ENCODE measurements at regions not wholly inside any gene's neighbourhood (a gene's known extent, or its start where the extent isn't known, plus 50 kb on each side); places are given as distances from the start of the nearest gene placed in this dataset.

GRCh38 chr9:29875547-29875946 lies 2302.3 kb upstream of the C9orf72 start:
- intact Hi-C loops (cut with DNase I): no loop called here

GRCh38 chr9:29882767-29883166 lies 2309.5 kb upstream of the C9orf72 start:
- DNase-seq (ENCODE audit: low spot score): no peak
- intact Hi-C loops (cut with DNase I): no loop called here

More at GRCh38 chr9:29875547-29875946, 2302.3 kb upstream of the C9orf72 start:
- no peak for DNase-seq (ENCODE audit: low spot score)

- intact Hi-C loops (cut with DNase I): no loop called here
- DNase-seq (ENCODE audit: low spot score): no peak
These were observed 2332.8 kb upstream of the C9orf72 start for GRCh38 chr9:29906065-29906464.

GRCh38 chr9:29928072-29928471 lies 2354.8 kb upstream of the C9orf72 start:
- intact Hi-C loops (cut with DNase I): no loop called here
- no peak for DNase-seq (ENCODE audit: low spot score)

GRCh38 chr9:29939559-29939958 lies 2366.3 kb upstream of the C9orf72 start:
- intact Hi-C loops (cut with DNase I): no loop called here
- no peak for DNase-seq (ENCODE audit: low spot score)

- no peak for DNase-seq (ENCODE audit: low spot score)
- intact Hi-C loops (cut with DNase I): no loop called here
These were observed 2371.7 kb upstream of the C9orf72 start for GRCh38 chr9:29945012-29945411.

GRCh38 chr9:29958469-29958868 lies 2385.2 kb upstream of the C9orf72 start:
- no peak for DNase-seq (ENCODE audit: low spot score)
- intact Hi-C loops (cut with DNase I): no loop called here

GRCh38 chr9:29965834-29966233 lies 2392.6 kb upstream of the C9orf72 start:
- no peak for DNase-seq (ENCODE audit: low spot score)
- intact Hi-C loops (cut with DNase I): no loop called here

GRCh38 chr9:29966247-29966646 lies 2393.0 kb upstream of the C9orf72 start:
- no peak for DNase-seq (ENCODE audit: low spot score)
- intact Hi-C loops (cut with DNase I): no loop called here

- no peak for DNase-seq (ENCODE audit: low spot score)
- intact Hi-C loops (cut with DNase I): no loop called here
These were observed 2395.6 kb upstream of the C9orf72 start for GRCh38 chr9:29968831-29969230.

GRCh38 chr9:29969408-29969807 lies 2396.1 kb upstream of the C9orf72 start:
- no peak for DNase-seq (ENCODE audit: low spot score)

GRCh38 chr9:29969856-29970647 lies 2396.8 kb upstream of the C9orf72 start:
- intact Hi-C loops (cut with DNase I): no loop called here
- DNase-seq (ENCODE audit: low spot score): no peak

More at GRCh38 chr9:29969408-29969807, 2396.1 kb upstream of the C9orf72 start:
- intact Hi-C loops (cut with DNase I): no loop called here

GRCh38 chr9:29974197-29974596 lies 2400.9 kb upstream of the C9orf72 start:
- no peak for DNase-seq (ENCODE audit: low spot score)
- intact Hi-C loops (cut with DNase I): no loop called here

- intact Hi-C loops (cut with DNase I): no loop called here
These were observed 2403.7 kb upstream of the C9orf72 start for GRCh38 chr9:29976981-29977380.

GRCh38 chr9:29981013-29981412 lies 2403.4 kb upstream of the ACO1 start:
- DNase-seq (ENCODE audit: low spot score): no peak
- intact Hi-C loops (cut with DNase I): no loop called here

More at GRCh38 chr9:29976981-29977380, 2403.7 kb upstream of the C9orf72 start:
- no peak for DNase-seq (ENCODE audit: low spot score)

GRCh38 chr9:29999645-30000044 lies 2384.8 kb upstream of the ACO1 start:
- intact Hi-C loops (cut with DNase I): no loop called here

GRCh38 chr9:30010691-30011090 lies 2373.8 kb upstream of the ACO1 start:
- DNase-seq (ENCODE audit: low spot score): no peak
- intact Hi-C loops (cut with DNase I): no loop called here

More at GRCh38 chr9:29999645-30000044, 2384.8 kb upstream of the ACO1 start:
- no peak for DNase-seq (ENCODE audit: low spot score)

GRCh38 chr9:30012622-30013021 lies 2371.8 kb upstream of the ACO1 start:
- intact Hi-C loops (cut with DNase I): no loop called here

GRCh38 chr9:30015073-30015472 lies 2369.4 kb upstream of the ACO1 start:
- intact Hi-C loops (cut with DNase I): no loop called here
- DNase-seq (ENCODE audit: low spot score): no peak

More at GRCh38 chr9:30012622-30013021, 2371.8 kb upstream of the ACO1 start:
- DNase-seq (ENCODE audit: low spot score): no peak

- intact Hi-C loops (cut with DNase I): no loop called here
- DNase-seq (ENCODE audit: low spot score): no peak
These were observed 2364.3 kb upstream of the ACO1 start for GRCh38 chr9:30020161-30020560.

- intact Hi-C loops (cut with DNase I): no loop called here
- no peak for DNase-seq (ENCODE audit: low spot score)
These were observed 2348.7 kb upstream of the ACO1 start for GRCh38 chr9:30035761-30036160.

Data from posterior vena cava (tissue), 2 donors.